GM12878 (cell line): ENCODE measurements at regions not wholly inside any gene's neighbourhood (a gene's known extent, or its start where the extent isn't known, plus 50 kb on each side); places are given as distances from the start of the nearest gene placed in this dataset.

Experiments used
- ATAC-seq: fragments of 200-7000 bp; cut with Tn5 transposase; 3 replicates; pipeline ENCODE4 v1.9.1; 2020; ENCODE audit warnings: mild to moderate bottlenecking, moderate library complexity
- BruUV-seq: library from RNA; stranded (reverse); fragments of 400-500 nt; replicated peaks from 2 replicates; lab custom pipeline; 2021; lab: Mats Ljungman, UMichigan
- CTCF ChIA-PET: fragments of 300-600 bp; sonication (Branson Sonifier 250); formaldehyde crosslinking; extraction: SDS; loops from one replicate; lab custom pipeline; 2021; ENCODE audit warnings: inconsistent platforms; lab: Yijun Ruan, JAX
- POLR2A ChIA-PET: fragments of 350-600 bp; formaldehyde crosslinking; extraction: SDS; loops from one replicate; lab custom pipeline; 2021; ENCODE audit warnings: inconsistent platforms; lab: Charles Lee
- RAD21 ChIA-PET: fragments of 300-600 bp; sonication (Branson Sonifier 250); formaldehyde crosslinking; loops from one replicate; lab custom pipeline; 2023; ENCODE audit warnings: antibody characterized with exemption; ENCODE audit not compliant: unreplicated experiment; lab: Charles Lee
- SMC1A ChIA-PET: fragments of 300-600 bp; sonication (Branson Sonifier 250); formaldehyde crosslinking; loops from one replicate; lab custom pipeline; 2023; ENCODE audit not compliant: unreplicated experiment, uncharacterized antibody; lab: Charles Lee
- DNase-seq: peaks from one replicate; pipeline ENCODE4 v3.0.0-alpha.2; 2011; ENCODE audit warnings: low read depth, low spot score
- FAIRE-seq: peaks from 3 replicates; lab custom pipeline; 2011; peaks lifted over from hg19 to GRCh38; lab: Jason Lieb, UNC
- H2AFZ ChIP-seq: 2 replicates; pipeline ENCODE4 v1.6.0; 2011; ENCODE audit warnings: low read depth, low read length, control low read depth; ENCODE audit not compliant: control insufficient read depth
- H3K27ac ChIP-seq: 2 replicates; pipeline ENCODE4 v1.5.1; 2011; ENCODE audit warnings: control low read depth; ENCODE audit not compliant: control insufficient read depth, insufficient read depth
- H3K27me3 ChIP-seq, 2 experiments: replicated peaks in 1 of 2; 2 replicates each; pipeline versions ENCODE4 v1.6.0 to v1.6.1; 2011; ENCODE audit warnings: low read length in 1 of 2; ENCODE audit not compliant: control insufficient read depth in 2 of 2, insufficient read depth in 2 of 2
- H3K36me3 ChIP-seq, 2 experiments: 2 replicates each; pipeline ENCODE4 v1.5.1; 2011; ENCODE audit warnings: low read length in 1 of 2; ENCODE audit not compliant: control insufficient read depth in 2 of 2, insufficient read depth in 2 of 2
- H3K4me1 ChIP-seq: 2 replicates; pipeline ENCODE4 v1.6.1; 2011; ENCODE audit warnings: mild to moderate bottlenecking, low read length, moderate library complexity, mixed read lengths; ENCODE audit not compliant: control insufficient read depth, insufficient read depth
- H3K4me2 ChIP-seq: 2 replicates; pipeline ENCODE4 v1.6.0; 2011; ENCODE audit warnings: control low read depth; ENCODE audit not compliant: control insufficient read depth, insufficient read depth
- H3K4me3 ChIP-seq: fragments of 200-600 bp; sonication (generic); 2 replicates; pipeline ENCODE4 v1.5.1; 2016
- H3K79me2 ChIP-seq: 2 replicates; pipeline ENCODE4 v1.6.0; 2011; ENCODE audit warnings: low read length; ENCODE audit not compliant: control insufficient read depth, insufficient read depth
- H3K9ac ChIP-seq: 2 replicates; pipeline ENCODE4 v1.8.0; 2011; ENCODE audit warnings: low read length, control low read depth, mixed read lengths; ENCODE audit not compliant: control insufficient read depth, insufficient read depth
- H3K9me3 ChIP-seq: replicated peaks from 3 replicates; pipeline ENCODE4 v1.5.1; 2011; ENCODE audit warnings: mild to moderate bottlenecking, low read length; ENCODE audit not compliant: control insufficient read depth, insufficient read depth
- H4K20me1 ChIP-seq: 2 replicates; pipeline ENCODE4 v1.6.0; 2011; ENCODE audit not compliant: control insufficient read depth, insufficient read depth
- CBX3 ChIP-seq: fragments of 200-600 bp; sonication (generic); IDR thresholded peaks from 2 replicates; pipeline ENCODE4 v1.6.1; 2016; ENCODE audit warnings: low read depth, borderline replicate concordance
- CBX5 ChIP-seq: sonication (generic); IDR thresholded peaks from 2 replicates; pipeline ENCODE4 v1.6.1; 2016; ENCODE audit warnings: low read depth, moderate library complexity, mild to moderate bottlenecking, inconsistent platforms
- CHD4 ChIP-seq: fragments of 200-600 bp; sonication (generic); IDR thresholded peaks from 2 replicates; pipeline ENCODE4 v1.6.1; 2016; ENCODE audit warnings: mild to moderate bottlenecking
- ETV6 ChIP-seq, 2 experiments: fragments of 450-650 bp in 1 of 2; IDR thresholded peaks in 1 of 2; conservative IDR thresholded peaks in 1 of 2; 2 replicates each; pipeline ENCODE4 v1.6.1; 2014; ENCODE audit warnings: antibody characterized with exemption in 1 of 2, borderline replicate concordance in 1 of 2, low read depth in 1 of 2, mild to moderate bottlenecking in 1 of 2, moderate library complexity in 1 of 2
- GABPA ChIP-seq: IDR thresholded peaks from 2 replicates; pipeline ENCODE4 v1.6.1; 2014; ENCODE audit warnings: antibody characterized with exemption, low read depth, mild to moderate bottlenecking, inconsistent platforms
- IKZF1 ChIP-seq: fragments of 450-650 bp; conservative IDR thresholded peaks from 2 replicates; pipeline ENCODE4 v1.6.1; 2017; ENCODE audit warnings: antibody characterized with exemption, mild to moderate bottlenecking
- IRF4 ChIP-seq: IDR thresholded peaks from 2 replicates; pipeline ENCODE4 v1.6.1; 2011; ENCODE audit warnings: low read depth, low read length
- KLF5 ChIP-seq: fragments of 450-650 bp; IDR thresholded peaks from 2 replicates; pipeline ENCODE4 v1.6.1; 2014; ENCODE audit warnings: mild to moderate bottlenecking; ENCODE audit not compliant: partially characterized antibody
- LARP7 ChIP-seq: fragments of 450-650 bp; IDR thresholded peaks from 2 replicates; pipeline ENCODE4 v1.6.1; 2017; ENCODE audit warnings: mild to moderate bottlenecking
- MAX ChIP-seq: IDR thresholded peaks from 2 replicates; pipeline ENCODE4 v1.6.1; 2012; ENCODE audit warnings: low read depth, low read length, improper control_type of control experiment
- MEF2B ChIP-seq: fragments of 450-650 bp; IDR thresholded peaks from 2 replicates; pipeline ENCODE4 v1.6.1; 2018; ENCODE audit warnings: mild to moderate bottlenecking, moderate library complexity; ENCODE audit not compliant: partially characterized antibody, poor library complexity, severe bottlenecking
- MTA3 ChIP-seq: IDR thresholded peaks from 2 replicates; pipeline ENCODE4 v1.6.1; 2012; ENCODE audit warnings: low read length, inconsistent platforms, borderline replicate concordance
- NR2C2 ChIP-seq: IDR thresholded peaks from 2 replicates; pipeline ENCODE4 v1.6.1; 2011; ENCODE audit warnings: borderline replicate concordance, low read depth; ENCODE audit not compliant: control insufficient read depth, insufficient read length
- RB1 ChIP-seq: fragments of 450-650 bp; formaldehyde crosslinking; IDR thresholded peaks from 2 replicates; pipeline ENCODE4 v1.6.1; 2017; ENCODE audit warnings: mild to moderate bottlenecking, borderline replicate concordance
- RUNX3 ChIP-seq: IDR thresholded peaks from 2 replicates; pipeline ENCODE4 v1.6.1; 2012; ENCODE audit warnings: low read length, inconsistent platforms
- SIX5 ChIP-seq: IDR thresholded peaks from 2 replicates; pipeline ENCODE4 v1.6.1; 2011; ENCODE audit warnings: mild to moderate bottlenecking, low read depth, low read length, moderate library complexity; ENCODE audit not compliant: severe bottlenecking
- SMC3 ChIP-seq: IDR thresholded peaks from 2 replicates; pipeline ENCODE4 v1.6.1; 2011; ENCODE audit warnings: low read length, improper control_type of control experiment, borderline replicate concordance
- YY1 ChIP-seq: IDR thresholded peaks from 2 replicates; pipeline ENCODE4 v1.6.1; 2011; ENCODE audit warnings: low read depth, mild to moderate bottlenecking, low read length
- ZNF622 ChIP-seq: fragments of 450-650 bp; IDR thresholded peaks from 2 replicates; pipeline ENCODE4 v1.6.1; 2017; ENCODE audit warnings: mild to moderate bottlenecking, inconsistent platforms
- WGBS: methylation state at CpG from one replicate; pipeline ENCODE4 v1.1.6; 2016; ENCODE audit warnings: low lambda C conversion rate; ENCODE audit not compliant: insufficient replicate concordance, insufficient coverage; ENCODE audit errors: missing lambda C conversion rate; 5-methylcytosine and 5-hydroxymethylcytosine counted together
- in situ Hi-C: fragments of 300-500 bp; cut with MboI; formaldehyde crosslinking; loops from 9 replicates; pipeline ENCODE4 v1.14.3; 2018; ENCODE audit warnings: mixed read lengths
- intact Hi-C: fragments of 100-400 bp; cut with micrococcal nuclease; formaldehyde crosslinking; loops from one replicate; pipeline ENCODE4 v1.14.2; 2022; ENCODE audit not compliant: unreplicated experiment
- TF ChIP-seq, protein P1 (sequence below): fragments of 450-650 bp; IDR thresholded peaks from 2 replicates; pipeline ENCODE4 v1.6.1; 2014; ENCODE audit warnings: mild to moderate bottlenecking
- TF ChIP-seq, protein P2 (sequence below), 3 experiments: IDR thresholded peaks in 2 of 3; conservative IDR thresholded peaks in 1 of 3; 2 replicates each; pipeline ENCODE4 v1.5.1; 2011; ENCODE audit warnings: low read depth in 3 of 3, low read length in 3 of 3, mild to moderate bottlenecking in 3 of 3, control low read depth in 2 of 3, moderate library complexity in 2 of 3, inconsistent platforms in 1 of 3, mixed read lengths in 1 of 3; ENCODE audit not compliant: control insufficient read depth in 2 of 3, insufficient read depth in 1 of 3; ENCODE audit errors: extremely low read depth in 1 of 3

- TF ChIP-seq CBX3 = no peak
- TF ChIP-seq SIX5 = no peak
- no peak for TF ChIP-seq ETV6 (conservative IDR thresholded peaks at IDR 0.05 in 1 of 2, IDR thresholded peaks at IDR 0.05 in 1 of 2; ENCODE audit: borderline replicate concordance in 1 of 2, low read depth in 1 of 2)
- TF ChIP-seq LARP7 = no peak
- TF ChIP-seq MTA3 = no peak
- no peak for TF ChIP-seq RB1
- TF ChIP-seq ZNF622 = no peak
- TF ChIP-seq RUNX3 = no peak
- TF ChIP-seq, protein P1, sequence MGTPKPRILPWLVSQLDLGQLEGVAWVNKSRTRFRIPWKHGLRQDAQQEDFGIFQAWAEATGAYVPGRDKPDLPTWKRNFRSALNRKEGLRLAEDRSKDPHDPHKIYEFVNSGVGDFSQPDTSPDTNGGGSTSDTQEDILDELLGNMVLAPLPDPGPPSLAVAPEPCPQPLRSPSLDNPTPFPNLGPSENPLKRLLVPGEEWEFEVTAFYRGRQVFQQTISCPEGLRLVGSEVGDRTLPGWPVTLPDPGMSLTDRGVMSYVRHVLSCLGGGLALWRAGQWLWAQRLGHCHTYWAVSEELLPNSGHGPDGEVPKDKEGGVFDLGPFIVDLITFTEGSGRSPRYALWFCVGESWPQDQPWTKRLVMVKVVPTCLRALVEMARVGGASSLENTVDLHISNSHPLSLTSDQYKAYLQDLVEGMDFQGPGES = no peak
- no peak for TF ChIP-seq NR2C2
- no peak for TF ChIP-seq IKZF1
- TF ChIP-seq CHD4 = no peak
- TF ChIP-seq, all 136 proteins: peak for 0
These were observed 105.6 kb upstream of the ZNF366 start (continued) for GRCh38 chr5:72612810-72613209.

DNA sequence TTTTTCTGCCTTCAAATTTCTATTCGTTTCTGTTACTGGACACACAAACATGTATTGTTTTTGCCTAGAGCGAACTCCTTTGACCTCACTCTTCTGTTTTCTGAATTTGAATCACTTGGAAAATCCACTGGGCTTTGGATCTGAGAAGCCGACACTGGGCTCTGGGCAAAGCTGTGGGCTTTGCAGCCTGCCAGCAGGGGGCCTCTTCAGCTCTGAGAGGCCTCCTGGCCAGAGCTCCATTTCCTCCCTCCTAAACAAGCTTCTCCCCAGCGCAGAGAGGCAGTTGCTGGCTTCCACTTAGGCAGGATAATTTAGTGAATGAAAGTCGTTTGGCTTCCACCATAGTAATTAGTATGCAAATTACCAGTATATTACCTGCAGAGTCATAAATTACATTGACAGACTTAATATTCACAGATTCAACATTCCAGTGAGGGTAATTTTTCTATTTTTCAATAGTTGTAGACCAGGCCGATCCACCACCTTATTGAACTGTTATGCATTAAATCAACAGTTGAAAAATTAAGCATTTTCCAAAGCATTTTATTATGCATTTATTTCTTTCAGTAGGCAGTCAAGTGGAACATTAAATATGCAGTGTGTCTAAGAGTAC is 104.0 kb upstream of the ZNF366 start:
- H3K9ac ChIP-seq = no peak overlapping the region
- H3K27me3 ChIP-seq = no peaks in the 10 kb centered on the region
- DNase-seq (no peak), ATAC-seq (peak; percentile 99), FAIRE-seq (no peak)
- ChIA-PET RAD21 (interaction anchor here (0.7 to 5.1 kb wide), 12 partner anchors 11 to 590 kb away, joined by 3 to 98 read pairs (median 3); partner anchors contain the start of gene TNPO1), SMC1A (interaction anchor here (0.6 to 3.9 kb wide), 12 partner anchors 8 to 380 kb away, joined by 3 to 78 read pairs (median 3); no protein-coding TSS in a partner anchor), CTCF (interaction anchor here (0.6 to 5.6 kb wide), 54 partner anchors 9 to 590 kb away, joined by 3 to 194 read pairs (median 3); partner anchors contain the start of gene TNPO1), POLR2A (interaction anchor here (0.9 to 1.3 kb wide), 2 partner anchors 11 to 207 kb away, joined by 4 to 9 read pairs; no protein-coding TSS in a partner anchor)
- no peak overlapping the region for H3K4me2 ChIP-seq
- intact Hi-C loops = loop anchor here (2.0 kb wide), 1 partner anchor 208 kb away; no protein-coding TSS in a partner anchor
- 17% methylated on average over 6 of the region's 6 CpGs for WGBS
- H4K20me1 ChIP-seq = no peaks in the 10 kb centered on the region
- no TSS peak for BruUV-seq
- no peak overlapping the region for H3K4me3 ChIP-seq
- in situ Hi-C loops = loop anchor here (5.0 kb wide), 1 partner anchor 206 kb away; the partner anchor contains the start of gene TNPO1
- no peaks in the 10 kb centered on the region for H3K79me2 ChIP-seq
- H2AFZ ChIP-seq = no peak overlapping the region
- H3K27ac ChIP-seq = no peak overlapping the region
- H3K4me1 ChIP-seq = no peaks in the 10 kb centered on the region
- no peaks in the 10 kb centered on the region for H3K36me3 ChIP-seq
- no peaks in the 10 kb centered on the region for H3K9me3 ChIP-seq
- TF ChIP-seq CBX3 (no peak), MAX (no peak), MEF2B (no peak), YY1 (peak; percentile 76), IRF4 (no peak), CBX5 (no peak), KLF5 (no peak), GABPA (no peak), SMC3 (peak; percentile 74)
- TF ChIP-seq, protein P2, sequence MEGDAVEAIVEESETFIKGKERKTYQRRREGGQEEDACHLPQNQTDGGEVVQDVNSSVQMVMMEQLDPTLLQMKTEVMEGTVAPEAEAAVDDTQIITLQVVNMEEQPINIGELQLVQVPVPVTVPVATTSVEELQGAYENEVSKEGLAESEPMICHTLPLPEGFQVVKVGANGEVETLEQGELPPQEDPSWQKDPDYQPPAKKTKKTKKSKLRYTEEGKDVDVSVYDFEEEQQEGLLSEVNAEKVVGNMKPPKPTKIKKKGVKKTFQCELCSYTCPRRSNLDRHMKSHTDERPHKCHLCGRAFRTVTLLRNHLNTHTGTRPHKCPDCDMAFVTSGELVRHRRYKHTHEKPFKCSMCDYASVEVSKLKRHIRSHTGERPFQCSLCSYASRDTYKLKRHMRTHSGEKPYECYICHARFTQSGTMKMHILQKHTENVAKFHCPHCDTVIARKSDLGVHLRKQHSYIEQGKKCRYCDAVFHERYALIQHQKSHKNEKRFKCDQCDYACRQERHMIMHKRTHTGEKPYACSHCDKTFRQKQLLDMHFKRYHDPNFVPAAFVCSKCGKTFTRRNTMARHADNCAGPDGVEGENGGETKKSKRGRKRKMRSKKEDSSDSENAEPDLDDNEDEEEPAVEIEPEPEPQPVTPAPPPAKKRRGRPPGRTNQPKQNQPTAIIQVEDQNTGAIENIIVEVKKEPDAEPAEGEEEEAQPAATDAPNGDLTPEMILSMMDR (IDR thresholded peaks at IDR 0.05 in 2 of 3, conservative IDR thresholded peaks at IDR 0.05 in 1 of 3; ENCODE audit: control insufficient read depth in 2 of 3, extremely low read depth in 1 of 3, insufficient read depth in 1 of 3, low read depth in 3 of 3, low read length in 3 of 3) = peak; percentile 85 to 97 (median 94)
